Ishikawa (cell line): ENCODE measurements at regions not wholly inside any gene's neighbourhood (a gene's known extent, or its start where the extent isn't known, plus 50 kb on each side); places are given as distances from the start of the nearest gene placed in this dataset.

ENCODE experiments used
- CEBPB ChIP-seq: IDR thresholded peaks from 2 replicates; pipeline ENCODE4 v1.6.1; 2012
- CREB1 ChIP-seq: IDR thresholded peaks from 2 replicates; pipeline ENCODE4 v1.6.1; 2012; ENCODE audit warnings: low read depth
- EP300 ChIP-seq: IDR thresholded peaks from 2 replicates; pipeline ENCODE4 v1.6.1; 2012; ENCODE audit warnings: borderline replicate concordance
- MAX ChIP-seq: IDR thresholded peaks from 2 replicates; pipeline ENCODE4 v1.6.1; 2012
- REST ChIP-seq: IDR thresholded peaks from 2 replicates; pipeline ENCODE4 v1.6.1; 2012; ENCODE audit warnings: low read depth, mild to moderate bottlenecking
- TAF1 ChIP-seq: IDR thresholded peaks from 2 replicates; pipeline ENCODE4 v1.6.1; 2012; ENCODE audit warnings: low read depth, mild to moderate bottlenecking
- TCF12 ChIP-seq: IDR thresholded peaks from 2 replicates; pipeline ENCODE4 v1.6.1; 2012; ENCODE audit warnings: low read depth
- USF1 ChIP-seq: IDR thresholded peaks from 2 replicates; pipeline ENCODE4 v1.6.1; 2012
- YY1 ChIP-seq: IDR thresholded peaks from 2 replicates; pipeline ENCODE4 v1.6.1; 2012; ENCODE audit warnings: low read depth

- TF ChIP-seq TCF12: no peak
- no peak for TF ChIP-seq TAF1
- no peak for TF ChIP-seq MAX
- no peak for TF ChIP-seq USF1
- no peak for TF ChIP-seq YY1
- TF ChIP-seq CEBPB: no peak
- TF ChIP-seq REST: no peak
- TF ChIP-seq CREB1: no peak
- no peak for TF ChIP-seq EP300
Measured at GRCh38 chr2:144944546-144945220, 424.8 kb upstream of the ZEB2 start.
